ENCODE measurements at regions not wholly inside any gene's neighbourhood (a gene's known extent, or its start where the extent isn't known, plus 50 kb on each side); places are given as distances from the start of the nearest gene placed in this dataset.

- TF ChIP-seq CTCF (IDR thresholded peaks at IDR 0.05 in 4 of 5, conservative IDR thresholded peaks at IDR 0.05 in 1 of 5), result no peak
- no peak for TF ChIP-seq POLR2A (IDR thresholded peaks at IDR 0.05)
Observed at GRCh38 chrX:94633237-94633636, 959.2 kb downstream of the FAM133A start.
